ENCODE measurements at regions not wholly inside any gene's neighbourhood (a gene's known extent, or its start where the extent isn't known, plus 50 kb on each side); places are given as distances from the start of the nearest gene placed in this dataset.

DNA sequence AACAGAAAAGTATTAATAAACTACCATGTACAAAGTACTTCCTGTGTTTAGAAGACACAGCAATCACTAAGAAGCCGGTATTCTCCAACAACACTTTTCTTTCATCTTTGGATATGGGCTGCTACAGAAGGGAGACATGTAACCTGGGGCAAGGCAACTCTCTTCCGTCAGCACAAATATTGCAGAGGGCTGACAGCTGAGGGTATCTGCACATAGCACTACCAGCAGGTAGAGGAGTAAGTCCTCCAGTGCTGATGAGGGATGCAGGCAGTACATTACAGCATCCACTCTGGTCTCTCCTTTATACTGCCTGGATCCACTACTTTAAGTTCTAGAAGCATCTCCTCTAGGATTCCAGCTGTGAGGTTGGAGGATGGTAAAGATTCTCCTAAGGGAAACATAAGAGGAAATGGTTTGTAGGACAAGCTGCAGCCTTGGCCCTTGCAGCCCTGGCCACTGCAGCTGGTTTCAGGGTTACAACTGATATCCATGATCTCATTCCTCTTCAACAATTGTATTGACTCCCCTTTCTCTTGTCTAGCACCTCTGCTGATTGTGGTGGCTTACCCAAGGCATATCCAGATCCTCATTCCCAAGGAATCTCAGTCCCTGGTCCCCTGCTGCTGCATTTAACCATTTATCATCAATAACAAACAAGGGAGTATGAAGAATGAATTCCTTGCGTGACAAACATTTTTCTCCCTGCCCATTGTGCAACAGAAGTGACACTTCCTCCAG lies 110.7 kb upstream of the ADGRF1 start:
- ChIA-PET POLR2A (no interaction called here), CTCF (no interaction called here)

DNA sequence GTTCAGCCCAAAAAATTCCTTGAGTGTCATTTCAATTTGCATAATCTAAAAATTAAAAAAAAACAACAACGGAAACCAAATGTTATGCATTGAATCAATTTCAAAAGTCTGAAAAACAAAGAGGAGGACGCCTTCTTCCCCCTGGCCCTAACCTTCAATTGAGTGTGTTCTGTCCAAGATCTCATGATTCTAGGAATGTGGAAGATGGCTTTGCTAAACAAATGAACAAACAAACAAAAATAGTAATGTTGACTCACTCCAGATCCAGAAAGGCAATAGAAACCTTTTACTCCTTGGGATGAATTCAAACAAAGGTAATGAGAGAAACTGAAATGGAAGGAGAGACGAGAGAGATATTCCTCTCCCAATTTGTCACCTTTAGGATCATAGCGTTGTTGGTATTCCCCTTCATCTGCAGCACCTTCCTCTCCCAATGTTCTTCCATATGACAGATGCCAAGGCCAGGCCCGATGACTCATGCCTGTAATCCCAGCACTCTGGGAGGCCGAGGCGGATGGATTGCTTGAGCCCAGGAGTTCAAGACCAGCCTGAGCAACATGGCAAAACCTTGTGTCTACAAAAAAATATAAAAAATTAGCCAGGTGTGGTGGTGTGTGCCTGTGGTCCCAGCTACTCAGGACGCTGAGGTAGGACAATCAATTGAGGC lies 109.2 kb upstream of the ADGRF1 start:
- POLR2A ChIA-PET: no interaction called here
- CTCF ChIA-PET: no interaction called here

DNA sequence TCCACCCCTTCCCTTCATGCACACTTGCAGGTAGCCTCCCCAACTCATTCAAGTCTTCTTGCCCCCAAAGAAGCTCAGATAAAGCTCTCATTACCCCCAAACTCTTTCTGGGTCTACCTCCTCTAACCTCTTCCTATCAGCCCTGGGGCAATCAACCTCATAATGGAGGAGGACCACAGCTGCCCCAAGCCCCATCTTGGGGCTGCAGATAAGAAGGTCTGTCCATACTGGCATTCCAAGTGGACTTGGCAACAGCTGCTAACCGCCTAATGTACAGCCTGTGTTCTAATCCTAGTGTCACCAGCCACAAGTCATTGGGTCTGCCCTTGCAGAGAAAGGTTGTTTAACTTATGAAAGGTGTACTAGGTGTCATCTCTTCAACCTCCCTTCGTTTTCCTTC lies 107.4 kb upstream of the ADGRF1 start:
- ChIA-PET POLR2A (no interaction called here), CTCF (no interaction called here)

DNA sequence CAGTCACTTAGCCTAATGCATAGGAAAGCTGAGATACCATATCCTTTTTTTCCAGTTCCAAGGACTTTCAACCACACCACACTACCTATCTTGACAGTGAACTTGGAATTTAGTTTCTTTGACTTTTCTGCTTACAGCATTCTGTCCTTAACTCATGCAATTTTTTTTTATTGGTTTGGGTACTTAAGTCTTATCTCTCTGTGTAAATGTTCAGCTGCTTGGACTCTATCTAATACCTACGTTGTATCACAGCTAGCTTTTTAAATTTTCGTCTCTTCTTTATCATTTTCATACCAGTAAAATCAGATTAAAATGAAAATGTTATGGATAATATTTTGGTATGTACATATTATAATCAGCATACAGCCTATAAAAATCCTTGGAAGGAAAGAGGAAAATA lies 106.9 kb upstream of the ADGRF1 start:
- CTCF ChIA-PET: no interaction called here
- POLR2A ChIA-PET: no interaction called here

DNA sequence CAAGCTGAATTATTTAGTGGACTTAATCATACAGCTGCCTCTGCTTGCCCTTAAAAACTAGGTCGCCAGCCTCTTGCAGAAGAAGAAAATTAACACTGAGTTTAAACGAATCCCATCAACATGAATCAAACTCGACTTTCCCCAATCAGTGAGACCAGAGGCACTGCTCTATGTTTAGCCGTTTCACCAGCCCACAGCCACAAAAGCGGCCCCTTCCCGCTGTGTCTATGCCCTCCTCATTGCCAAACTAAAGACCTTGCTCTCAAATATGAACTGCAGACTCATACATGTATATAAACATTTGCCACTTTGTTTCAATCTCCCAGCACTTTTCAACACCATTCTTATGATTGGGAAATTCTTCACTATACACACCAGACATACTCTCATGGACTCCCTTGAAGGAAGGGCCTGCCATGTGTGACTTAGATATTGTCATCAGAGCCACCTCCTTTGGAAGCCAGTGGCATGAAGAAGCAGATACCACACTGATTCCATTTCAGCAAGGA lies 105.8 kb upstream of the ADGRF1 start:
- POLR2A ChIA-PET: no interaction called here
- CTCF ChIA-PET: no interaction called here

DNA sequence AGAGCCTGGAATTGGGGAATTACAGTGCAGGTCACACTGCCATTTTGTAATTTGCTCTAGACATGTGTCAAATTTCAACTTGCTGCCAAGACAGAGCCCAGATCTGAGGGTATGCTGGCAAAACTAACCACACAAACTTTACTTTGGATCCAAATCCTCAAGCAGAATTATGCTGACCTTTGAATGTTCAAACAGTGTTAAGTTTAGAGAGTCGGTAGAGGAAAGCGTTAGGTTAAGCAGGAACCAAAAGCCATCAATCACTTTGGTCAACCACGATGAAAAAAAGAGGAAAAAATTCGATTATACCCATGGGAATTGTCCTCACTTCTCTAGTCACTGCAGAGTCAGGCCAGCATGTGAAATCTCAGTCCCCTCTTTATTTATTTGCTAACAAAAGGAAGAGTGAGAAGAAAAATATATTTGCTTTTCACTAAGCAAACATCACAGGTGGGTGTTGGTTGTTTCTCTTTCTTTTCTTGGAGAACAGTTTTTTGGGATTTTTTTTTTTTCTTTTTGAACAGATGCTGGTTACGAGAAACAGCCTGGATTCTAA lies 105.1 kb upstream of the ADGRF1 start:
- CTCF ChIA-PET: no interaction called here
- POLR2A ChIA-PET: no interaction called here

DNA sequence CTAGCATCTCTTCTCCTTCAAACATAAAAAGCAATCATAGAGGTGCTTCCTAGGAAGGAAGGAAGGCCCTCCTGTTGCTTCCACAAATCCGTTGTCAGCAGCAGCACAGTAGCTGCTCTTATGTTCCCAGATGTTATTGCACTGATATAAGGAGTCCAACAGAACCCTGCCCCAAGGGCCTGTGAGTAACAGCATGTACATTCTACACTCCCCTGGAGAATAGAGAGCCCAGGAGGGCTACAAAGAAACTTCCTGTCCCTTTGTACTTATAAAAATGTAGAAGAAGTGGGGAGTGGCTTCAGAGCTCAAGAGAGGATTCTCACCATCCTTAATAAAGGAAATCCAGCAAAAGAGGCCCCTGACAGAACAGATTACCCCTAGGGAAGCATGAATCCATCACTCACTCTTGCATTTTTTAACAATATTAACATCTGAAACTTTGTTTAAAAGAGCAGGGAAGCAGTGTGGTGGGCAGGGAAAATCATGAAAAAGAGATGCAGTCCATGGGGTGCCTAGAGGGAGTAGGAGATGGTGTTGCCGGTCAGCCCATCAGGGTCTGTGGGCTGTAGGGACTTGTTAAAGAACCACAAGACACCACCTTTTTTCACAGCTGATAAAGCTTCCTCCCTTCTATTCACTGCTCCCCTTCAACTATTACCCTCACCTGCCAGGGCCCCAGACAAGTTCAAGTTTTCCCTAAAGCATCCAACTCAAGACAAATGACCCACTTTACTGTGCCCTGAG lies 104.5 kb upstream of the ADGRF1 start:
- ChIA-PET POLR2A (no interaction called here), CTCF (no interaction called here)

DNA sequence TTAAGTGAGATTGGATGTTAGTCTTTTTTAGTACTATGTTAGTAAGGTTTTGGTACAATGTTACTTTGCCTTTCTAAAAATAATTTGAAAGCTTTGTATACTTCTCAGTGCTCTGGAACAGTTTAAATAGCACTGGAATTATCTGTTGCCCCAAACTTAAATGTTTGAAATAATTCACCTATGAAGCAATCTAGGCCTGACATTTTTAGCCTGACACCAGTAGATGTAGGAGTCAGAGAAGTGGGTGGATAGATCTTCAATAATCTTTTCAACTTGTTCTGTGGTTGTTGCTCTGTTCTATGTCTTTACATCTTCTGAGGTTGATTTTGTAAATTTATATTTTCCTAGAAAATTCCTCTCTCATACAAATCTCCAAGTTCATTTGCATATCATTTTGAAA lies 103.1 kb upstream of the ADGRF1 start:
- ChIA-PET CTCF (no interaction called here), POLR2A (no interaction called here)

DNA sequence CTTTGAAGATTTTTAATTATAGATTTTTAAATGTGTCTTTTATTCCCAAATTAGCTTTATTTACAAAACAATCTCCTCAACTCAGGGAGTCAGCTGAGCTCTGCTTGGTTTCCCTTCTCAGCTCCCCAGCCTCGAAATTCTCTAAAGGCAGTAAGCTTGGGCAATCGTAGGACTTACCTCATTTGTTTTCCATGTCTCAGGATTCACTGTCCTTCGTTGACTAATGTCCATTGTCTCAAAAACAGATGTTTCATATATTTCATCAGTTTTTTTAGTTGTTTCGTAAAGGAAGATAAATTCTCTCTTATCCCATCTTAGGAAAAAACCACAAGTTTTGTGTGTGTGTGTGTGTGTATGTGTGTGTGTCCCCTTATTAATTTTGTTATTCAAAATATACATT lies 102.2 kb upstream of the ADGRF1 start:
- CTCF ChIA-PET: no interaction called here

DNA sequence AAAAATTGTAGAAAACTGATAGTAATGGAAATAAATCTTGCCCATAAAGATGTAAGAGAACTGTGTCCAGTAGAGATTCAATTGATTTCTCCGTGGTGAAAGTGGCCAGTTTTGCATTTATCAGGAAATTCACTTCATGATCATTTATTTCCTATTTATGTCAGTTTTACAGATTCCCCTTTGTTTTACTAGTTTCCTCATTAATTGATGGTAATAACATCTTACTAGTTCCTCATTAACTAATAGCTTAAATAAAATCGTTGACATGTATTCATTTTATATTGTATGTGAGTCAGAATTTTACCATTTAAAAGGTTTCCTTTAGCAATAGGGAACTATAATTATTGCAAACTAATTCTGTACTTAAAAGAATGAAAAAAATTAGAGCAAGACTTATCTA lies 99.8 kb upstream of the ADGRF1 start:
- ChIA-PET CTCF (no interaction called here), POLR2A (no interaction called here)

More for the DNA sequence above, 102.2 kb upstream of the ADGRF1 start:
- POLR2A ChIA-PET: no interaction called here

DNA sequence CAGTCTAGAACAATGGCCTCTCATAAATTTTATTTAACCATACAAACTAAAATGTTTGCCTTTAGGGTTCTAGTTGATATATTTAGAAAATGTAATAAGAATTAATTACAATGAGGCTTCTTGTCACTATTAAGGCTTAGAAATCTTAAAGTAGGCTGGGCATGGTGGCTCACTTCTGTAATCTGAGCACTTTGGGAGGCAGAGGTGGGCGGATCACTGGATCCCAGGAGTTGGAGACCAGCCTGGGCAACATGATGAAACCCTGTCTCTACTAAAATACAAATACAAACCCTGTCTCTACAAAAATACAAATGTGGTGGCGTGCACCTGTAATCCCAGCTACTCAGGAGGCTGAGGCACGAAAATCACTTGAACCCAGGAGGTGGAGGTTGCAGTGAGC lies 99.0 kb upstream of the ADGRF1 start:
- CTCF ChIA-PET: no interaction called here
- POLR2A ChIA-PET: no interaction called here

DNA sequence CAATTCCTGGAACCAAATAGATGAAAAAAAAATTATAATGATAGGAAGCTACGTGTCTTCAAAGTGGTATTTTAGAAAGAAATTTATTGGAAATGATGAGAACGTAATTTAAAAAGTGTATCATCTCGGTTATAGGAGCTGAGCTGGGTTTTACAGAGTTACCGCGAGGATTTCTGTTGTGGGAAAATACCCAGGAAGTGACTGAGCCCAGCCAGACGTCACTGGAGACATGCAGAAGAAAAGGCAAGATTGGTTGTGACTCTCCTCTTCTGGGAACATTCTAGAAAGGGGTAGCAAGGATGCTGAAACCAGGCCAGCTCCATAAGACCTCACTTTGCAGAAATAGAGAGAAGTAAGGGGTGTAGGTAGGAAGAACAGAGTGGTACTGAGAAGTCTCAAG lies 95.9 kb upstream of the ADGRF1 start:
- CTCF ChIA-PET: no interaction called here
- POLR2A ChIA-PET: no interaction called here

DNA sequence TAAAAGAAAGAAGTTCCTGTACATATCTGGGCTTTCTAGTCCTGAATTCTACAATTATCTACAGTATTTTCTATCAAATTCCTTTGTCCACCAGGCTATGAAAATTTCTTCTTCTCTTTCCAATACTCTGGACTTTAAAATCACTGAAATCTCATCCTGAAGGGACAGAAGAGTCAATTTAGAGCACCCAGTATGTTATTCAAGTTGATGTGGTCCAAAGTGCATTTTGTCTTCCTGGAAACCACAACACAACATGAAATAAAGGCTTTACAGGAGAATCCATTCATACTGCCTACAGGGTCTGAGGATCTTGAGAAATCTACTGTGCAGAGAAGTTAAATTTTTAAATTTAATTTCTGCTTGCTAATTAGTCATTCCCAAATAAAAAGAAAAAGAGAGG lies 94.9 kb upstream of the ADGRF1 start:
- POLR2A ChIA-PET: no interaction called here
- CTCF ChIA-PET: no interaction called here

DNA sequence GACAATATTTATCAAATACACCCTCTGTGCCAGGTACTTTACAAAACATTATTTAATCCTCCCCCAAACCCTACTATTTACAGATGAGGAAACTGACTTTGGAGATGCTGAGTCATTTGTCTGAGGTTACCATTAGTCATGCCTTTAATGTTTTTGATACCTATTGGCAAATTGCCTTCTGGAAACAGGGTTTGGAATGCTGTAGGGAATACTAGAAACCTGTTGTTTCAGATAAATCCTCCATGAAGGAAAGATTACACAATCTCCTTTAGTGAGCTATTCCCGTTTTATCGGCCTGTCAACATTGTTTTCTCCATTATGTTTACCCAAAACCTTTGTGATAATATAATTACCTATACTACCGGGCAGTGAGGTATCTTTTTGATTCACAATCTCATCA lies 93.6 kb upstream of the ADGRF1 start:
- CTCF ChIA-PET: no interaction called here
- POLR2A ChIA-PET: no interaction called here

DNA sequence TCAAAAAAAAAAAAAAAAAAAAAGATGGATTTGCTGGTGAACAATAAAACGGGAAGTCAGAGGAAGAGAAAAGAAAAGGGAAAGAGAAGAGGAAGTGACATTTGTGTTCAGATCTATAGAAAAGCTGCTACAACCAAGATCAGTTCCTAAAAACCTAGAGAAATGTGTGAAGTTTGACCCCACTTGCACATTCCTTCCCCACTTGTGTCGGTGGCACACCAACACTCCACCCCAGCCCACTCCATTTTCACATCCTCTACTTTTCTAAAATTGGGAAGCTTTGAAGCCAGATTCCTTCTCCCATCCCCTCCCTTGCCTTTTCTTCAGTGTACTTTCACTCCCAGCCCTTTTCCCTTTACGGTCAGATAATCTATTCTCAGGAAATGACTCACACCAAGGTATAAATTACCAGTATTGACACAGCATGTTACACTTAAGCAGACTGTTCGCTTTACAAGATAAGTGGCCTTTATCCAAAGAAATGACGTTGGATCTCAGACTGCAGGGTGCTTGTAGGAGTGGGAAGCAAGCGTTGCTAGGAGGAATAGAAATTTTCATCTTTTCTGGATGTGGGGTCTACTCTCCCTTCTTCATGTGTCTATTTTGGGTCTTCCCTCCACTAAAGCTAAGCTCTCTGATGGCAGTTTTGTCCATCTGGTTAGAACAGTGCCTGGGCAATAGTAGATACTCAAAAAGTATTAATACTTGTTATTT lies 92.5 kb upstream of the ADGRF1 start:
- ChIA-PET POLR2A (no interaction called here), CTCF (interaction anchor here (0.7 kb wide), 1 partner anchor 379 kb away, joined by 3 read pairs; no protein-coding TSS in a partner anchor)

DNA sequence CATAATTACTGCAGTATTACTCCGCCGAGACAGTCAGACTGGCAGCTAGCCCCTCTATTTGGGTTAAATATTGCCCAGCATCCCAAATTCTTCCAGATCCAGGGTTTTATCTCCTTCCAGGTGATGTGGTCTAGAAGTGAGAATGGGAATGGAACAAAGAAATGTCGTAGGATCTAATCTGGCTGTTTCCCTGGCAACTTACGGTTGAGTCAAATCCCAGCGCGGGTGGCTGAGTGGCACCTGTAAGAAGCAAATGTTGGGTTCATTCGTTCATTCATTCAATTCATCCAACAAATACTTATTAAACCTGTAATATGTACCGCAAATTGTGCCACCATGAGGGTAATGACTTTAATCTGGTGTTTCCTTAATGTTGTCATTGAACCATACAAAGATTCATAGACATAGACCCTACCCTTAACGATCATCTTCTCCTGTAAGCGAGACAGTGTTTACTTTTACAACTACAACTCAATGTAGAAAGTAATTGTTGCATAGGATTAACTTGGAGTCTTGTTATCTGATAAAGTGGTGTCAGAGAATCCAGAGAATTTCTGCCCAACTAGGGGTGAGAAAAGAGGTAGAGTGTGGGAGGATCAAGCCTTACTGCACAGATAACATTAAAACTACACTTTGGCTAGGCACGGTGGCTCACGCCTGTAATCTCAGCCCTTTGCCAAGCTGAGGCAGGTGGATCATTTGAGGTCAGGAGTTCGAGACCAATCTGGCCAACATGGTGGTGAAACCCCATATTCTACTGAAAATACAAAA lies 91.3 kb upstream of the ADGRF1 start:
- POLR2A ChIA-PET: no interaction called here
- CTCF ChIA-PET: no interaction called here

DNA sequence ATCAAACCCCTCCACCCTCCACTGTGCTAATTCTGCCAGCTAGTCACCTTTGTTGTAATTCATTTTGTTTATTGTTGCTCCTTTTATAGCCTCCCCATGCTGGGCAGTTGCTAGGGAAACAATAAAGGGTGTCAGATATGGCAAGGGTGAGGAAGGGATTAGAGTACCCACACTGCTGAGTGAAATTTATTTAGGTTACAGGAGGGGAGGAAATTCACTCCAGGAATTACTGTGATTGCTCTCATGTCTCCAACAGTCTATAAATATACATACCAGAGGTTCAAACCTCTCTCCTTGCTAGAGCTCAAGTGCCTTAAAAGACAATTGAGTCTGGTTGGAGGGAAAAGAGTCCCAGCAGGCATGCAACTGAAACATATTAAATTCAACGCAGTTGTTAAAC lies 90.6 kb upstream of the ADGRF1 start:
- CTCF ChIA-PET: no interaction called here
- POLR2A ChIA-PET: no interaction called here

DNA sequence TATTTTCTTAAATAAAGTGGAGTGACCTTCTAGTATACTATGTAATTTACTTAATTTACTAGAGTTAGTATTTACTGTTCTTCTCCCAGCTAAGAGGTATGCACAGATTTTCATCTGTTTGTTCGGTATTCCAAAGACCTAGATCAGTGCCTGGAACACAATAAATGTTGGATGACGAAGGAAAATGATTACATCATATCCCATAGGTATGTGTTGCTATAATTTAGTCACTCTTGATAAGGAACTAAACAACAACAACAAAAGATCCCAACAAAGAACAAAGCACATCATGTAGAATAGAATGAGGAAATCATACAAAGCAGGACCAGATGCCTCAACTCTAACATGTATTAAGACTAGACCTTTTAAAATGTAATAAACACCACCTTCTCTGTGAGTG lies 89.6 kb upstream of the ADGRF1 start:
- POLR2A ChIA-PET: no interaction called here

DNA sequence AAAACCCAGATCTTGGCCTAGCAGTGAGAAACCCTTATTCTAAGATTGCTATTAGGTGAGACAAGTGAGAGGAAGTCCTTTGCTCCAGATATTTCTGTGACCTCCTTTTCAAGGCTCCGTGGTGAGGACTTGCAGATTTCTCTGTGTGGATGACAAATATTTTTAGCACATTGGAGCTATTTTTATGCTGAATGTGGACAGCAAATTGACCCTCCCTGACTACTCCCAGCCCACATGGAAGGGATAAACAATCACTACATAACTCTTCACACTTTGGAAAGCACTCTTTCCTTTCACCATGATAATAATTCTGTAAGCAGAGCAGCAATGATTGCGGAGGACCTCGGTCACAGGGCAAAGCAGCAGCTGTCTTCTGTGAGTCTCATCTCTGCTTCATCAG lies 88.0 kb upstream of the ADGRF1 start:
- CTCF ChIA-PET: no interaction called here
- POLR2A ChIA-PET: no interaction called here

More for the DNA sequence above, 89.6 kb upstream of the ADGRF1 start:
- CTCF ChIA-PET: no interaction called here

DNA sequence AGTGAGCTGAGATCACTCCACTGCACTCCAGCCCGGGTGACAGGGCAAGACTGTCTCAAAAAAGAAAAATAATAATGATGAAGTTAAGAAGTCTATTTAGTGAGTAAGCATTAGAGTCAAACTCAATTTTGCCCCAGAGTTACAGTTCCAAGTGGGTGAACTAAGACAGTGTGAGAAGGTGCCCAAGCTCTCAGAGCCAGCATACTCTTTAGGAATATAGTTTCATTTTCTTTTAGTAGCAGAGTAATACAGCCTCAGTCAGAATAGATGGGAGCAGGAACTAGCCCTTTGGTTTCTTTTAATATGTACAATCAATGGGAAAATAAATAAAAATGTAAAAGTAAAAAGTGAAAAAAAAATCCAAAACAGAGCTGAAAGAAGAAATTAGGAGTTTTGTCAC lies 87.0 kb upstream of the ADGRF1 start:
- ChIA-PET POLR2A (no interaction called here), CTCF (no interaction called here)
